ENCODE measurements at regions not wholly inside any gene's neighbourhood (a gene's known extent, or its start where the extent isn't known, plus 50 kb on each side); places are given as distances from the start of the nearest gene placed in this dataset.
A peak's percentile ranks its signal among the peaks of the same experiment; 100 is the strongest.

DNA sequence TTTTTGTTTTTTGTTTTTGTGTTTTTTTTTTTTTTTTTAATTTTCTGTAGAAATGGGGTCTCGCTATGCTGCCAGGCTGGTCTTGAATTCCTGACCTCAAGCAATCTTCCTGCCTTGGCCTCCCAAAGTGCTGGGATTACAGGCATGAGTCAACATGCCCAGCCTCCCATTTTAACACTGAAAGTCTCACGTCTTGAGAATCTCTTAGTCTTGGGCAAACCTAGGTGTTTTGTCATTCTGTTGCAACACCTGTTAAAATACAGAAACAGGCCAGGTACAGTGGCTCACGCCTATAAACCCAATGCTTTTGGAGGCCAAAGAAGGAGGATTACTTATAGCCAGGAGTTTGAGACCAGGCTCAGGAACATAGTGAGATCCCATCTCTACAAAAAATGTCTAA, 599.0 kb downstream of the TLR4 start:
- DNase-seq (ENCODE audit: low read depth) = no peak

DNA sequence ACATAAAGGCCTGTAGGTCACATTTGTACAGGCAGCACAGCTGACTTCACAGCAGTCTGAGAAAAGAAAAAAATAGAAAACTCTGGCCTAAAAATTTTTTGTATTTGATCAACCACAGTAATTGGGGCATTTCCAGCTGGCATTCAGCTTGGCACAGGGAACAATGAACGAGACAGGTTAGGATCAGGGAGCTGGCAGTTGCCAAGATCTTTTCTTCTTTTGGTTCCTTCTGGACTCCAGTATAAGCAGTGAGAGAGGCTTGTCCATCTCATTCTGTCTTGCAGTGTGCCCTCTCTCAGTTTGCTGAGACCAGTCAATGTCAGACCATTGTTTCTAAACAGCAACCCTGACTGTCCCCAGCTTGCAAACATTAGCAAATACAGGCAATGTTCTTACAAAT, 601.1 kb downstream of the TLR4 start:
- no peak for DNase-seq (ENCODE audit: low read depth)

DNA sequence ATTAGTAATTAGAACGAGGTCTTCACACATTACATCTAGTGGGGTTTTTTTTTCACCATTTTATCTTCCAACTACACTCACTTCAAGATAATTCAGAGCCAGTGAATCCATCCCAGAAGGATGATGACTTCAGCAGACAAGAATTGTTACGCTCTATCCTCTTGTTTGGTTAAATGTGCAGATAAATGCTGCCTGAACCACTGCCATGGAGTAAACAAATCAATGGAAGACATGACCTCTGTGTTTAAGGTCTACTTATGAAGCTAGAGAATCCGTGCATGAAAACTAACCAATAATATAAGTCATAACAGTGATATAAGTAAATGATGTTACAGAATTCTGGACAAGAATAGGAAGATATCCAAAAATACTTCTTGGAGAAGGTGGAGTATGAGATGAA, 602.6 kb downstream of the TLR4 start:
- no peak for DNase-seq (ENCODE audit: low read depth)

DNA sequence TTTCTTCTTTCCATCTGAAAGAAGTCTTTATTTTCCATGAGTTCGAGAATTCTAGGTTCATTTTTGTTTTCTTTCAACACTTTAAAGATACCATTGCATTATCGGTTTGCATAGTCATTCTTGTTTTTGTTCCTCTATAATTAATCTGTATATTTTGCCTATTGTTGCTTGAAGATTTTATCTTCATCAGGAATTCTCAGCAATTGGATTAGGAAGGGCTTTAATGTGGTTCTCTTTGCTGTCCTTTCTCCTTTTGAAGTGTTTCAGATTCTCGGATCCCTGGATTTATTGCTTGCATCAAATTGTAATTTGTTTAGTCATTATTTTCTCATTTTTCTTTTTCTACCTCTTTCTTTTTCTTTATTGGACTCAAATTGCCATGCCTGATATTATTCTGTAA, 609.8 kb downstream of the TLR4 start:
- no peak for DNase-seq (ENCODE audit: low read depth)

DNA sequence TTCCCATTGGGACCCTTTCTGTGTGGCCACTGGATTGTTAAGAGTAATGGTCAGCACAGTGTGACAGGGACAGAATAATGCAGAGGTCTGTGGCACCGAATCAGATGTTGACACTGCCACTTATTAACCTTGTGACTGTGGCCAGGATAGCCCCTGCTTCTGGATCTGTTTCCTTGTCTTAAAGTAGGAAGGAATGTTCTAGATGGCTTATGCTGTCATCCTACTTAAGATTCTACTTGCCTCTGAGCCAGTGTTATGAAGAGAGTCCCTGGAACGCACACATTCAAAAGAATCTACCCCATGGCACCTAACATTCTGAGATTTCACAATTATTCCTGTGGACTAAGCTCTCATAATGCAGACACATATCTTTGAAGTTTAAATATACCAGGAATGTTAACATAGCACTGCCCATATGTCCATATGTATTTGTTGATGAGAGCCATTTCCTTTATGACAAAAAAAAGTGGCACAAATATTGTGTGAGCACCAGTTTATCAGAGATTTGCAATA, 612.7 kb downstream of the TLR4 start:
- DNase-seq (ENCODE audit: low read depth) = peak; percentile 62

DNA sequence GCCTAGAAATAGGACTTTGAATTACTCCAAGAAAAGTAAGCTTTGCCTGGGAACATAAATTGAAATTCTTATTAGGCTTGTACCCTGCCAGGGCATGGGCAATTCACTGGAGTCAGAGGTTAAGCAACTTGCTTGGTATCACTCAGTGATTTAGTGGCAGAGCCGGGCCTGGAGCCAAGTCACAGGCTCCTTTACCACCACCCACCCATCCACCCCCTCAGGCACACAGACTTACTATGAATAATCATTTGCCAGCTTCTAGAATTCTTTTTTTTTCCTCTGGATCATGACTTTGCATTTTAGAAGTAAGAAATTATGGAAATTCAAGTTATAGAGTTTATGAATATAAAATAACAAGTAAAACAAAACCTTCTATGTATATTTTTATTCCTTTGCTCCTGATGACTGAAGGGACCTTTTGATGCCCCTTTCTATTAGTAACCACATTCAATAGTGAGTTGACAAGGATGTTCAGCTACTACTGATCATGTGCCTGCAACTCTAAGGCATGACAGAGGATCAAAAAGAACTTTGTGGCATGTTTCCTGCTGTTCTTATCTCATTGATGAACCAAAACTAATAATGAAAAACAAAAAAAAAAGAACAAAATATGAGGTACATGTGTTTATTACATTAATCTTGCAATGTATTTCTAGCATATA, 614.7 kb downstream of the TLR4 start:
- peak; percentile 94 for DNase-seq (ENCODE audit: low read depth)

DNA sequence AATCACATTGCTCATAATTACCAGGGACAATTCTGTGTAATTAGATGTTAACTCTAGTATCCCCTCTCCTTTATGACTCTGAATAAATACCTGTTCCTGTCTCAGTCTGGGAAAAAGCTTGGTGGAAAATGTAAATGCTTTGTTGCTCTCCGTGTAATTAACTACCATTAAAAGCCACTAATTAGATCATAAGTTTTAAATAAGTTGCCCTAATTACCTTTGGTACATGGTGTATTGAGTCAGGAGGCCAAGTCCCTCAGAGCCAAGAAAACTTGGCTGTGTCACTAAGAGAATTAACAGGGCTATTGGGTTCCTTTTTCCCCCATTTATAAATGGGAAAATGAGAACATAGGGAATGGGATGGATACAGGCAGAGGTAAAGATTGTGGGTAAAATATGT, 617.6 kb downstream of the TLR4 start:
- DNase-seq (ENCODE audit: low read depth) = no peak

DNA sequence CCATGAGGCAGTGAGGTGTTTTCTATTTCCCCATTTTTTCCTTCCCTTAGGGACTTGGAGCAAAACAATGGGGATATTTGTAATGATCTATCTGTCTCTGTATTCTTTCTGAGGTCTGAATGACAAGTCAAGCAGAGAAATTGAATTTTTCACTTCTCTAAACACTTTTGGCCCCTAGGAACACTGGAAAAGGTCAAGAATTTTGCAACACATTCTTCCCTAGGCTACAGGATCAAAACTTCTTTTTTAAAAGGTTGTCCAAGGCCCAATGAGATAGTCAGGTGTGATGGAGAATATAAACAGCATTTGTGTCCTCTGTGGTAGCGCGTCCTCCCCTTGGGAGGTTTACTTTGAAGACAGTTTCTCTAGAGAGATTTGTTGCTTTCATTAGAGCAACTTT, 620.5 kb downstream of the TLR4 start:
- DNase-seq (ENCODE audit: low read depth) = no peak

DNA sequence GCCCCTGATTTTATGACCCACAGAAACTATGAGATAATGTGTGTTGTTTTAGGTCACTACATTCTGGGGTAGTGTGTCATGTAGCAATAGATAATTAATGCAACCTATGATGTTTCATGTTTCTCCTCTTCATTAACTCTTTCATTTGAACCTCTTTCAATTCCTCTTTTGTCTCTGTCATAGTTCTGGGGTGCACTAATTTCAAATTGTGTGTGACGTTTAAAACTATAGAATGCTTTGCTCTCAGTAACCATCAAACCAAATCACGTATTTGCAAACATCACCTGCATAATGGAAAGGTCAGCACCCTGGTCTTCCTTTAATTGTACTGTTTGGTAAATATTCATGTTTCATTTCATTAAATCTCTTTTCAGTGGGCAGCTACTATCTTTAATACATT, 621.6 kb downstream of the TLR4 start:
- no peak for DNase-seq (ENCODE audit: low read depth)

DNA sequence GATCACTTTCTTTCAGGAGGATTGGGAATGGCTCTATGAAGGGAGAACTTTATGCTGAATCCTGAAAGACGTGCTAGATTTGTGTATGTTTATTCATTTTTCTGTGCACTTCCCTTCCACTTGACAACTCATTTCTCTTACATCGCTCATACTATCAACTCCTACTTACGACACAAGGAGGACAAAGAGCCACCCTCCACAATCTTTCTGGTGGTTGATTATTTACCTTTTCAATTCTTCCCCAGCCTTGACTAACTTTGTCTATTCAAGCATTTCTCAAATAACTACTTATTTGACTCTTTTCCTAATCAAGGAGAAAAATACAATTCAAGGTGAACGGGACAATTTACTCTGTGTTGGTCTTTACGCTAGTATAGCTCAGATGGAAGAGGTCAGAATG, 622.1 kb downstream of the TLR4 start:
- DNase-seq (ENCODE audit: low read depth) = peak; percentile 71

DNA sequence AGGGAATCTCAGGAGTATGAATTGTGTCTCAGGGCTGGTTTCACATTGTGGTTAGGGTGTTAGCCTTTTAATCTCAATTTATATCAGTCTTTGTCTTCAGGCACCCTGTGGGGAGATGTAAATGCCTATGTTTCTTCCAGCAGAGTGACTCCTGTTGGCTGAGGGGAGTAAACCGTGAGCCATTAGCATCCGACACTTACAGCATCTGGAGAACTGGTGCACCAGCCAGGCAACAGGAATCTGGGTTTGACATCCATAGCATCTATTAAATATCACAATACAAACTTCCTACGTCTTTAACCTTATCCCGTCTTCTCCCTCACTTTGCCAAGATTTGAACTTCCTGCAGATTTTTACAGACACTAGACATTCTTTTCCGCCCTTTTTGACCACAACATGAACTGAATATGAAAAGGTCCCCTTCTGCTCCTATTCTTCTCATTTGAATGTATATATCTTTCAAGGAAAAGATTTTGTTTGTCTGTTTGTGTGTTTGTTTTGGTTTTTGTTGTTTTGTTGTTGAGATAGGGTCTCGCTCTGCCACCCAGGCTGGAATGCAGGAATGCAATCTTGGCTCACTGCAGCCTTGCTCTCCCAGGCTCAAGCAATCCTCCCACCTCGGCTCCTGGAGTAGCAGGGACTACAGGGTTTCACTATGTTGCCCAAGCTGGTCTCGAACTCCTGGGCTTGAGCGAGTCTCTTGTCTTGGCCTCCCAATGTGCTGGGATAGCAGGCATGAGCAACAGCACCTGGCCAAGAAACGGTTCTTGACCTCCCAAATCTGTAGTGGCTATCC, 626.2 kb downstream of the TLR4 start:
- DNase-seq (ENCODE audit: low read depth) = no peak

DNA sequence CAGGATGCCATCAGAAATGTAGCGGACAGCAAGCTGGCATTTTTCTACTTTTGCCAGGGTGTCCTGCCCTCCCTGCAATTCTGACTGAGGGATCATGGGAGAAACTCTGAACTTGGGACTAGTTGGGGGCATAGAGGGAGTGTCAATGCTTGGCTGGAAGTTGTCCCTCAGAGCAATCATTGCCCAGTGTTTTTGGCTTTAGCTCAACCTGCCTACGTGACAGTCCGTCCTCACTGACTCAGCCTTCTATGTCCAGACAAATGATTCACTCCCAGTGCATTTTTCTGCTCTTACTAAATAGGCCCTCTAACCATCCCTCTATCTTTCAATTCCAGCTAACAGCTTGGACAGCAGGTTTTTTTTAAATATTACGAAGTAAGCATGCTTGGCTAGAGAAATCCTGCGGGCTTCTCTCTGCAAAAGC, 627.4 kb downstream of the TLR4 start:
- DNase-seq (ENCODE audit: low read depth) = peak; percentile 98

DNA sequence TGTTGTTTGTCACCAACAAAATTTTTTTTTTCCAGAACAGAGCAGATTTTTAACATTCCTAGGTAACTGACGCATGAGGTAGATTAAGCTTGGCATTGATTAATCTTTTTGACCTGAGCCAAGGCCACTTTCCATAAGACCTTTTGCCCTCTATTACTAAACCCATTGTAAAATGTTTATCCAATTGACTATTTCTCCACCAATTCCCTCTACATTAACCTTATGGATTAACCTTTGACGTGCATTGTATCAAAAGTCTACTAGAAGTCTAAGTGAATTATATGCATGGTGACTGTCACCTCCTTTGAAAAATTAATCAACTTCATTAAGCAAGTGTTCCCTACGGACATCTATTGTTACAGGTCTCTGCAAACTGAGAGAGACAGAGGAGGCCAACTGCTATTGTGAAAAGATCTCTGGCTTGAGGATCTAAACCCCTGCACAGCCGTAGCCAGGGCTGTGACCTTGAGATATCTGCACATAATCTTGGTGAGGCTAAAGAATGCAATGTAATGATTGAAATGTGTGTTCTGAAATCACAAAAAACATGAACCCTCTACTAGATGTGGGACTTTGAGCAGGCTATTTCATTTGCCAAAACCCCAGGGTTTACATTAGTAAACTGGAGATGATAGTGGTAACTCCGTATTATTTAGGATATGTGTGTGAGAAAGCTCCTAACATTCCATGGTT, 632.2 kb downstream of the TLR4 start:
- DNase-seq (ENCODE audit: low read depth) = peak; percentile 86

DNA sequence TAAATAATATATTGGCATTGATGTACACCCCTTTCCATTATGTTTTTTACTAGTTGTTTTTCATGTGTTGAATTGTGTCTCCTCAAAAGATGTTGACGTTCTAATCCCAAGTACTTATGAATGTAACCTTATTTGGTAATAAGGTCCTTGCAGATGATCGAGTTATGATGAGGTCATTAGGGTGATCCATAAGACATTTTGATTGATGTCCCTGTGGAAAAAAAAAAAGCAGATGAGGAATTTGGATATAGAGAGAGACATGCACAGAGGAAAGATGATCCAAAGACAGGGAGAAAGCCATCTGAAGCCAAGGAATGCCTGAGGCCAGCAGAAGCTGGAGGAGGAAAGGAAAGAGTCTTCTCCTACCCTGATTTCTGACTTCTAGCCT, 632.7 kb downstream of the TLR4 start:
- DNase-seq (ENCODE audit: low read depth) = no peak

DNA sequence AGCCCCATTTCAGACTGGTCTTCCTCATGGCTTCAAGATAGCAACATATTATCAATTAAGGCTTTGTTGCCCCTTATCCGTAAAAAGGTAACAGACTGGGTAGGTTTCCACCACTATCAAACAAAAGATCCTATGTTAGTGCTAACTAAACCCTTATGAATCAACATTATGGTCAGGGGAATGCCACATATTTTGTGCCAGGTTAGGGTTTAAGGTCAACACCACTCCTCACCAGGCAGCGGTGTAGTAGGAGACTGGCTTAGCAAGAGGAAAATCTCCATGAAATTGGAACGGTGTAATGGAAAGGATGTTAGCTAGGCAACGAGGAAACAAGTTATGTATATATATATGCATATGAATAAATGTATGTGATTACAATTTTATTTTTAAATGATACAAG, 655.8 kb downstream of the TLR4 start:
- no peak for DNase-seq (ENCODE audit: low read depth)

DNA sequence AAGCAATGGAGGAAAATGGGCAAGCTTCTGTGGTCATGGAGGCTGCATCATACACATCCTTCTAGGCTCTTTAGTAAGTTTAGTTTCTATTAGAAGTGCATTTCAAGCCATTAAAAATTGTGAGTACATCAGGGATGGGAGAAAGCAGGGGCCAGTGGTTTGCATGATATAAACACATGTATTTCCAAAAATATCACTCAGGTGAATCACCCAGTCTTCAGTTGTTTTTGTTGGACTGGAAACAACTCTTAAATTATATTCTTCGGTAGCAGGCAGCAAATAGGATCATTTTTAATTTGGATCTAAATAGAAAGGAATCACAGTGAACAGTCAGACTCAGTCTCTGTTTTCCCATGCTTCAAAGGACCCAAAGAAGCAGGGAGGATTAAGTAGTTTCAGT, 657.9 kb downstream of the TLR4 start:
- DNase-seq (ENCODE audit: low read depth) = peak; percentile 15

DNA sequence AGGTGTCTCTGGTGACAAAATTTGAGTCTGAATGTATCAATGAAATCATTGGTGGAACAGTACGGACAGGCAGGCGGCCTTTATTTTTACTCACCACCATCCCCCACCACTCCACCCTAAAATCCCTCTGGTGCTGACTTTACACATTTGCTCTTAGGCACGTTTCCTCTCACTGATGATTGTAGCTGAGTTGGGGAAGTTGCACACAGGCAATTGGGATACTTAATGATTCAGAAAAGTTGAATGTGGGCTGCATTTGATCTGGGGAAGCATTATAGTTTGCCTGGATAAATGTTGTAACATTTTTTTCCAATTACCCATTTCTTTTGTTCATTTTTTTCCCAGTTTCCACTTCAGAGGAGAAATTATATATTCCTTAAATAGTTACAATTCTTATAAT, 658.4 kb downstream of the TLR4 start:
- no peak for DNase-seq (ENCODE audit: low read depth)

DNA sequence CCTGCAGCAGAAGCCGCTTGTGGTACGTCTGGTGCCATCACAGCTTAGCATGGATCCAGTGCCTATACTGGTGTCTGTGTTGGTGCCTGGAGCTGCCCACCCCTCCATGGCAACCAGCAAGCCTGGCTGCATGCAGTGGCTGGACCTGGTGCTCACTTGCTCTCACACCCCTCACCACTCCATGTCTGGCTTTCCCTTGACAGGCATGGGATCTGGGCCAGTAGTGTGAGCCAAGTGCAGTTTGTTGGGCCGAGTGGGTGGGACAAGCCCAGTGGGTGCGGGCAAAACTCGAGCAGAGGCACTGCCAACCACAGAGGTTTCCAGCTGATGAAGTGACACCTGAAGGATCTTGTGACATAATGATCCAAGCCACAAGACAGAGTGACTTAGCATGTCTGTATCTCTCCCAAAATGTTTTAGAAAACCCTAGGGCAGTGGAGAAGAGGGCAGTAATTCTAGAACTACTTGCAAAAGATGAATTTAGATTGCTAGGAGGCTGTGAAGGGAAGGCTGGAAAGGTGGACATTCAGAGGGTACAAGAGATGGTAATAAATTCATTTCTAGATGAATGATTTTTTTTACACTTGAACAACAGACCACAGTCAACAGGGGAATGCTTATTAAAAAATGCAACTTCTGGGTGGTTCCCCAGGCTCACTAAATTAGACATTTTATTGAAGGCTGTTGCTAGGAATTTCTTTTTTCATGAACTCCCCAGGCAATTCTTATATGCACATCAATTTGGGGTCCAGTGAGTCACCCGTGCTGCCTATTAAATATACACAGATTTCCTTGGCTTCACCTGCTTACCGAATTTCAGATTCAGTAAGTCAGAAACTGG, 660.3 kb downstream of the TLR4 start:
- no peak for DNase-seq (ENCODE audit: low read depth)

DNA sequence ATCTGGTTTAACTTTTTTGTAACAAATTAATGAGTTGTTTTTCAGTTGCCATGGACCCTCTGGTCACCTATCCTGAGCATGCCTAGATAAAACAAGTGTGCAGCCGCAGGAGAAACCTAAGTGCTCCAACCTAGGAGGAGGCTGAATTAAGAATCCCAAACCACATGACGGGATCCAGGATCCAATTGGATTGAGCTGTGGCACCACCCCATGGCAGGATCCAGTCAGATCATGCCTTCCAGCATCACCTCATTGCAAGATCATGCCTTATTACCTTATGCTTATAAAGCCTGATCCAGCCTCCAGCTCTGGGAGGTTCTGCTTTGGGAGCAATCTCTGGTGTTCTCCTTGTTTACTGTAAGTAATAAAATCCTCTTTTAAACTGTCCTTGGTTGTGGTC, 662.0 kb downstream of the TLR4 start:
- no peak for DNase-seq (ENCODE audit: low read depth)

DNA sequence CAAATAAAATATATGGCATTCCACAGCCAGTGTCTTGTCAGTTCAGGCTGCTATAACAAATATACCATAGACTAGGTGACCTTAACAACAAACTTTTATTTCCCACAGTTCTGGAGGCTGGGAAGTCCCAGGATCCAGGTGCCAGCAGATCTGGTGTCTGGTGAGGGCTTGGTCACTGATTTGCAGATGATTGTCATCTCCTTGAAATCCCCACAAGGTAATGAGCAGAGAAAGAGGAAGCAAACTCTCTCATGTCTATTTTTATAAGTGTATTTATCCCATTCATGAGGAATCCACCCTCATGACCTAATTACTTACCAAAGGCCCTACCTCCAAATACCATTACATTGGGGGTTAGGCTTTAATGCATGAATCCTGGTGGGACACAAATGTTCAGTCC, 663.2 kb downstream of the TLR4 start:
- DNase-seq (ENCODE audit: low read depth) = no peak

DNA sequence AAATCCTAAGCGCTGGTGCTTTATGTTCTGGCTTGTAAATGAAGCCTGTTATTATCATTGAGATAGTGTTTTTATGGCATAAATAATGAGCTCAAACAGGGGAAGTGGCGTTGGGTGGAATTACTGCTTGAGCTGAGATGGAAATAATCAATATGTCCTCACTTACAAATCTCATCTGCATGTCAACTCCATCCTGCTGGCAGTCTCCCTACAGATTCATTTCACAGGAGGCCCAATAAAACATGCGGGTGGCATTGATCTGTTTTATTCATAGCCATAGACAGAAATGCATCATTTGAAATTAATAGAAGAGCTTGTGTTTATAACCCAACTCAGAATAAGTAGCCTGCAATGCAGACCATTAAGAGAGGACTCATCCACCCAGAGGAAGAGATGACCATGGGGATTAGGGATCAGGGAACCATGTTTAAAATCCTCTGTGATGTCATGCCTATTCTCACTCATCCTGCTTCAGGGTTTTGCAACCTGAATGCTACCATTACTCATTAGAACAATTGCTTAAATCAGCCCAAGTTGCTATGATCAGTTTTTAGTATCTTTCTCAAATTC, 680.4 kb downstream of the TLR4 start:
- no peak for DNase-seq (ENCODE audit: low read depth)

DNA sequence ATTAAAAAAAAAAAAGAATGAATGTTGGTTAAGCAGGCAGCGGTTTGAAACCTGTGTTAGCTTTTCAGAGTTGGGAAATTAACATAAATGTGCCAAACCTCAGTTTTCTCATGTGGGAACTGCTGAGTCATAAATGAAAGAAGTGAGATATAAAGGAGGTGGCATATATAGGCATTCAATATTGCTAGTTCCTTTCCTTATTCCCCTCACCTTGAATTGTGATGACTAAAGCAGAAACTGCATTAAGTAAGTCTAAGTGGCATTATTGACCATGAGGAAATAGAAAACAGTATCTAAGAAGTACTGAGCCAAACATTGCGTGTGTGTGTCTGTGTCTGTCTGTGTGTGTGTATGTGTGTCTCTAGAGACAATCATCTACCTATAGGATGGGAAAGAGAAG, 691.2 kb downstream of the TLR4 start:
- DNase-seq (ENCODE audit: low read depth) = peak; percentile 89
